MM.1S (cell line): ENCODE measurements at regions not wholly inside any gene's neighbourhood (a gene's known extent, or its start where the extent isn't known, plus 50 kb on each side); places are given as distances from the start of the nearest gene placed in this dataset.

ENCODE experiments used
- DNase-seq: peaks from one replicate; pipeline ENCODE4 v3.0.0-alpha.2; 2015
- H2AFZ ChIP-seq: fragments of 300-600 bp; sonication (generic); 2 replicates; pipeline ENCODE4 v1.6.0; 2016; ENCODE audit warnings: antibody characterized with exemption, low read length
- H3F3A ChIP-seq: fragments of 300-600 bp; sonication (generic); 2 replicates; pipeline ENCODE4 v1.6.1; 2016; ENCODE audit warnings: mild to moderate bottlenecking, antibody characterized with exemption, low read length, moderate library complexity, mixed read lengths; ENCODE audit not compliant: insufficient read depth
- H3K27ac ChIP-seq: fragments of 300-600 bp; sonication (generic); 2 replicates; pipeline ENCODE4 v1.5.1; 2016; ENCODE audit warnings: mild to moderate bottlenecking, low read length
- H3K27me3 ChIP-seq: fragments of 300-600 bp; sonication (generic); replicated peaks from 2 replicates; pipeline ENCODE4 v1.6.0; 2016; ENCODE audit warnings: low read length; ENCODE audit not compliant: insufficient read depth
- H3K36me3 ChIP-seq: fragments of 300-600 bp; sonication (generic); replicated peaks from 2 replicates; pipeline ENCODE4 v1.6.1; 2016; ENCODE audit warnings: mild to moderate bottlenecking, low read length, mixed read lengths; ENCODE audit not compliant: insufficient read depth
- H3K4me1 ChIP-seq: fragments of 300-600 bp; sonication (generic); 2 replicates; pipeline ENCODE4 v1.6.1; 2016; ENCODE audit warnings: low read length, mixed read lengths
- H3K4me2 ChIP-seq: fragments of 300-600 bp; sonication (generic); 2 replicates; pipeline ENCODE4 v1.6.0; 2016; ENCODE audit warnings: low read depth, low read length
- H3K4me3 ChIP-seq: fragments of 300-600 bp; sonication (generic); 2 replicates; pipeline ENCODE4 v1.5.1; 2016; ENCODE audit warnings: low read length, mixed read lengths
- H3K79me2 ChIP-seq: fragments of 300-600 bp; sonication (generic); 2 replicates; pipeline ENCODE4 v1.6.1; 2016; ENCODE audit warnings: mixed run types, low read length, mixed read lengths
- H3K9ac ChIP-seq: fragments of 300-600 bp; sonication (generic); 2 replicates; pipeline ENCODE4 v1.6.1; 2016; ENCODE audit warnings: low read length, mixed read lengths
- H3K9me2 ChIP-seq: fragments of 300-600 bp; sonication (generic); replicated peaks from 2 replicates; pipeline ENCODE4 v1.6.1; 2016; ENCODE audit warnings: mild to moderate bottlenecking, low read length, mixed read lengths; ENCODE audit not compliant: insufficient read depth
- H3K9me3 ChIP-seq: fragments of 300-600 bp; sonication (generic); replicated peaks from 2 replicates; pipeline ENCODE4 v1.6.1; 2016; ENCODE audit warnings: mild to moderate bottlenecking, low read length, mixed read lengths; ENCODE audit not compliant: insufficient read depth
- H4K20me1 ChIP-seq: fragments of 300-600 bp; sonication (generic); 2 replicates; pipeline ENCODE4 v1.6.1; 2016; ENCODE audit warnings: mild to moderate bottlenecking, low read length, moderate library complexity, mixed read lengths; ENCODE audit not compliant: insufficient read depth
- CTCF ChIP-seq: fragments of 300-600 bp; sonication (generic); IDR thresholded peaks from 2 replicates; pipeline ENCODE4 v1.5.1; 2016; ENCODE audit warnings: antibody characterized with exemption, low read length, mixed read lengths
- EZH2 ChIP-seq: fragments of 300-600 bp; sonication (generic); optimal IDR thresholded peaks from 2 replicates; pipeline ENCODE3; 2017; ENCODE audit warnings: low read depth, mild to moderate bottlenecking, antibody characterized with exemption, low read length, mixed read lengths
- EZH2phosphoT487 ChIP-seq: fragments of 300-600 bp; sonication (generic); IDR thresholded peaks from 2 replicates; pipeline ENCODE4 v1.6.1; 2018; ENCODE audit warnings: antibody characterized with exemption, low read length

GRCh38 chr20:39810309-39810708, 848.2 kb downstream of the DHX35 start:
- TF ChIP-seq CTCF (no peak), EZH2 (no peak), EZH2phosphoT487 (no peak)
- Histone ChIP-seq H3K9me2 (no peaks in the 10 kb centered on the region), H2AFZ (no peak overlapping the region), H3K79me2 (no peaks in the 10 kb centered on the region), H3K36me3 (no peaks in the 10 kb centered on the region), H3K4me3 (no peak overlapping the region), H3K27ac (no peak overlapping the region), H4K20me1 (no peaks in the 10 kb centered on the region), H3K27me3 (no peaks in the 10 kb centered on the region), H3K4me1 (no peaks in the 10 kb centered on the region), H3K9me3 (no peaks in the 10 kb centered on the region), H3K4me2 (no peak overlapping the region), H3F3A (no peaks in the 10 kb centered on the region), H3K9ac (no peak overlapping the region)
- no peak for DNase-seq

- no peak overlapping the region for H3K4me2 ChIP-seq
- no peak overlapping the region for H3K9ac ChIP-seq
- H2AFZ ChIP-seq = no peak overlapping the region
- H3K4me3 ChIP-seq = no peak overlapping the region
- H3K27me3 ChIP-seq = no peaks in the 10 kb centered on the region
- no peak for TF ChIP-seq CTCF
- TF ChIP-seq EZH2 = no peak
- TF ChIP-seq EZH2phosphoT487 = no peak
- no peaks in the 10 kb centered on the region for H3K79me2 ChIP-seq
- no peaks in the 10 kb centered on the region for H3K36me3 ChIP-seq
- no peaks in the 10 kb centered on the region for H3K4me1 ChIP-seq
- no peak overlapping the region for H3K27ac ChIP-seq
- H3K9me2 ChIP-seq = no peaks in the 10 kb centered on the region
- no peaks in the 10 kb centered on the region for H4K20me1 ChIP-seq
- no peaks in the 10 kb centered on the region for H3F3A ChIP-seq
- no peaks in the 10 kb centered on the region for H3K9me3 ChIP-seq
- no peak for DNase-seq
Observed at GRCh38 chr20:39808613-39809012, 846.5 kb downstream of the DHX35 start.

GRCh38 chr20:39800548-39800947, 838.4 kb downstream of the DHX35 start:
- no peak overlapping the region for H3K27ac ChIP-seq
- no peaks in the 10 kb centered on the region for H4K20me1 ChIP-seq
- no peaks in the 10 kb centered on the region for H3K36me3 ChIP-seq
- no peaks in the 10 kb centered on the region for H3F3A ChIP-seq
- no peaks in the 10 kb centered on the region for H3K79me2 ChIP-seq
- H2AFZ ChIP-seq = no peak overlapping the region
- H3K4me1 ChIP-seq = no peaks in the 10 kb centered on the region
- no peak overlapping the region for H3K9ac ChIP-seq
- H3K4me2 ChIP-seq = no peak overlapping the region
- no peaks in the 10 kb centered on the region for H3K9me2 ChIP-seq
- no peak for TF ChIP-seq CTCF
- TF ChIP-seq EZH2phosphoT487 = no peak
- TF ChIP-seq EZH2 = no peak
- no peak overlapping the region for H3K4me3 ChIP-seq
- DNase-seq = peak; percentile 17
- no peaks in the 10 kb centered on the region for H3K9me3 ChIP-seq
- H3K27me3 ChIP-seq = no peaks in the 10 kb centered on the region
